HG03457 (cell line): ENCODE measurements at regions not wholly inside any gene's neighbourhood (a gene's known extent, or its start where the extent isn't known, plus 50 kb on each side); places are given as distances from the start of the nearest gene placed in this dataset.

Experiments
- ATAC-seq: cut with Tn5 transposase; IDR thresholded peaks from one replicate; pipeline ENCODE4 v1.9.1; 2021; ENCODE audit warnings: moderate number of reproducible peaks; ENCODE audit not compliant: unreplicated experiment

DNA sequence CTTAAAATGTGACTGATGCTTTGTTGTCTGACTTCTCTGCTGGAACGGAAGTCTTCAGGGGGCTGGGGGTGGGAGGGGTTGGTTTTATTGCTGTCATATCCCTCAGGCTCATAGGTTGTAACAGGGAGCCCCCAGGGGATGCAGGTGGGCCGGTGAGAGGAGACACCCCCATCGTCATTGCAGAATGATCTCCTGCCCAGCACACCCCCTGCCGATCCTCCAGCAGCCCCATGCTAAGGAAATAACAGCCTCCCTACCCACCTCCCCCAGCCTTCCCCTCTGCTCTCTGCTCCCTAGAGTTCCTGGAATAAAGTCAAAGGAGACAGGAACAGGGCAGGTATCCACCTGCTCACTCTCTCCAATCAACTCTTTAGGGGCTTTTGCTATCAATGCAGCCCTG lies 270.1 kb upstream of the TNRC6C start:
- ATAC-seq: no peak

DNA sequence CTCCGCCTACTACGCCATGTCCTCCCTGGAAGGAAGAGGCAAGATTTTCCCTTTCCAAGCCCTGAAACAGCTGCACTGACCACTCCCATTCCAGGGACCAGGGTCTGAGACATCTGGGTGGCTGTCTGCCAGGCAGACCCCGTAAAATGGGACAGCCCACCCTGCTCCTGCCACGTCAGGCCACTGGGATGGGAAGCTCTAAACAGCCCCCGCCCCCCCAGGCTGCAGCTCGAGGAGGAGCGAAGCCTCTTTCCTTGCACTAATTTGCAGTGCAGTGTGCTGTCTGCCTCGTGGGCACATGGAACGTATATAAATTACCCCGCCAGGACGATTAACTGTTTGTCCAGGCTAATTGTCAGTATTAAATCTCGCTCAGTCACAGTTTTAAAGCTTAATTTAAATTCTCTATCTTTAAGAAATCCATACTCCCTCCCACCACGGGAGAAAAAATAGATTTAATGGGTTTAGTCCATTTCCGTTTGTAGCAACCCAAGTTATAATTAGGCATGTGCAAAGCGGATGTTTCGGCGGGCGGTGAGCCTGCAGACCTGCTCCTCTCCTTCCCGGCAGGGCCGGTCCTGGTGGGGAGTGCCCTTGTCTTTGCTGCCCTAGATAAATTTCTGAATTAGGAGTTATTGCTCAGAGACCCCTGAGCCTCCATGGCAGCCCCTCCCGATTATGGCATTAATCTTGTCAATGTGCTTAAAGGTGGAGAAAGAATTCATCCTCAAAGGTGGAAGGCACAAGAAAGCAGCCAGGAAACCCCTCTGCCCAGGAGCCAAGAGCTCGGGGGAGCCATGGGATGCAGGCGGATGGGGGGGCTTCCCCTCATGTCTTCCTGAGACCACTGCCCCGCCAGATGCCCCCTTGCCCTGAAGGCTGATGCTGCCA lies 268.0 kb upstream of the TNRC6C start:
- no peak for ATAC-seq

DNA sequence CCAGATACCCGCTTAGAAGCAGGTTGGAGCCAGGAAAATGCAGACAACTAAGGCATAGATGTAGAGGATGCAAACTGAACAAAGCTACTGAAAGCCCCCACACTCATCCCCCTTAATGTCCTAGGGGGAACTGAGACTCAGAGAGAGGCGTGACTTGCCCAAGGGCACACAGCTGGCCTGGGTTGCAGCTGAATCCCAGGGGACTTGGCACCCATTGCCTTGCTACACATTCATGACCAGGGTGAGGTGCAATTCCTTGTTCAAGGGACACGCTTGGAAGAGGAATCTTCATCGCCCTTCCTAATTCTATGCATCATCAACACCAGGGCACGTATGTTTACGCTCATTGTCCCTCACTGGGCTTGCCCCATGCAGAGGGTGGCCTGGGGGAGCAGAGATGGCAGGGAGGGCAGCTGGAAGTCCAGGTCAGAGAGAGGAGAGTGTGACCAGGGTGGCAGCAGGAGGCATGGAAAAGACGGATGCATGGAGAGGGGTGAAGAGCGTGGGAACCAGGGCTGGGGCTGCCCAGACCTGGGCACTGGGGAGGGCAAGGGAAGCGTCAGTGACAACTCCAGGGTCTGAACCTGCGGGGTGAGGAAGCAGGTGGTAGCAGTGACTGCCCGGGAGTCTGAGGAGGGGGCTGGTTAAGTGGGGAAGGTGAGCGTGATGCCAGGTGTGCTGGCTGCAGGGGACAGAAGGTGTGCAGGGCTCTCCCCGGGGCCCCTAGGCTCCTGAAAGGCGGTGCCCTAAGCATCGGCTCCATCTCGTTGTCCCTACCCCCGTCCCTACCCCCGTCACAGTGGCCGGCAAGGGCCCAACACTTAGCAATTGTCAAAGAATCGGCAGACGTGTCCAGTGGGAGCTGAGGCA lies 267.1 kb upstream of the TNRC6C start:
- no peak for ATAC-seq

DNA sequence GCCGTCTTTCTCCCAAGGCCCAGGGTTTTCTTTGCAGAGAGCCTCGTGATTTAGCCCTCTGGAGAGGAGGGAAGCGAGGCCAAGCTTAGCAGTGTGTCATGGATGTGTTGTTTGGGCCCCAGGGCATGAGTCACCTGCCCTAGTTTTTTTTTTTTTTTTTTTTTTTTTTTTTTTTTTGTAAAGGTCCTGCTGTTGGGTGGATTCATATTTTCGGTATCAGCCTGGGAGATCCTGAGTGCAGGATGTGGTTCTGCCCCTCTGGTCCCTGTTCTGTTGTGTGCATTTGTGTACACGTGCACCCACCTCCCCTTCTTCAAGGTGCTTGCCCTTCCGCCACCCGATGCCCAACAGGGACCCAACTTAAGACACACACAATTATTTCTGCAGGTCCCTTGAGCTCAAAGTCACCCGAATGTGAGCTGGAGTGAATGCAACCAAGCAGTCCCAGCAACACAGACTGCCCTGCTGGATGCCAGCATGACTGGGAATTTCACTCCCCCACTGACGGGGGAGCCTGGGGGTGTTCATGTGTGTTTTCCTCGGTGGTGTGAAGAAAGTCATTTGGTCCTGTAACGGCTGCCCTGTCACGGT lies 265.8 kb upstream of the TNRC6C start:
- no peak for ATAC-seq

DNA sequence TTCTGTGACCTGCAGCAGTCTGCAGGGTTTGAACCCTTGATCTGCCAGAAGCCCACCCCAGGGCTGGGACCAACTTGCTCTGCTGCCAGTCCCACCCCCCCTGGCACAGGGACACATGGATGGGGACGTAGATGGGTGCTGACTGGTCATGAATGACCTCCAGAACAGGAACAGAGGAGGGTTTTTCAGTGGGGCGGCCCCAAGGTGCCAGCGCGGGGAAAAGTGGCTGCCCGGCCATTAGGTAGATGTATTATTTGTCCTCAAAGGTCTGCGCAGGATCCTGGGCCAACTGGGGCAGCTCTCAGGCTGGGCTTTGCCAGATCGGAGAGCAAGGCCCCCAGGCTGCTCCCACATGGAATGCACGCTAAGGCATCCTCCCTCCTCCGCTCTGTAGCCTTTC lies 265.2 kb upstream of the TNRC6C start:
- ATAC-seq: no peak

DNA sequence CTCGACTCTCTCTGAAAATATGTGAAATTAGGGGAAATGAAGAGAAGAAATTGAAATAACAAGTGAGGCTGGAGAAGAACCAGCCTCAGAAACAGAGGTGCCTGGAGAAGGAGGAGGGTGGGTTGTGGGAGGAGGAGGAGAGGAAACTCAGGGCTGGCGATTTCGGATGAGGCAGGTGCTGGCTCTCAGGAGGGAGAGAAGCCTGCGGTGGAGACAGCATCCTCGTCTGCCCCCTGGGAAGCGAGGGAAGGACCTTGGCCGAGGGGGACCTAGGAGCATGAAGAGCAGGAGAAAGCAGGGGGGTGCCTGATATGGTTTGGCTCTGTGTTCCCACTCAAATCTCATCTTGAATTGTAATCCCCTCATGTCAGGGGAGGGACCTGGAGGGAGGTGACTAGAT lies 264.7 kb upstream of the TNRC6C start:
- no peak for ATAC-seq

DNA sequence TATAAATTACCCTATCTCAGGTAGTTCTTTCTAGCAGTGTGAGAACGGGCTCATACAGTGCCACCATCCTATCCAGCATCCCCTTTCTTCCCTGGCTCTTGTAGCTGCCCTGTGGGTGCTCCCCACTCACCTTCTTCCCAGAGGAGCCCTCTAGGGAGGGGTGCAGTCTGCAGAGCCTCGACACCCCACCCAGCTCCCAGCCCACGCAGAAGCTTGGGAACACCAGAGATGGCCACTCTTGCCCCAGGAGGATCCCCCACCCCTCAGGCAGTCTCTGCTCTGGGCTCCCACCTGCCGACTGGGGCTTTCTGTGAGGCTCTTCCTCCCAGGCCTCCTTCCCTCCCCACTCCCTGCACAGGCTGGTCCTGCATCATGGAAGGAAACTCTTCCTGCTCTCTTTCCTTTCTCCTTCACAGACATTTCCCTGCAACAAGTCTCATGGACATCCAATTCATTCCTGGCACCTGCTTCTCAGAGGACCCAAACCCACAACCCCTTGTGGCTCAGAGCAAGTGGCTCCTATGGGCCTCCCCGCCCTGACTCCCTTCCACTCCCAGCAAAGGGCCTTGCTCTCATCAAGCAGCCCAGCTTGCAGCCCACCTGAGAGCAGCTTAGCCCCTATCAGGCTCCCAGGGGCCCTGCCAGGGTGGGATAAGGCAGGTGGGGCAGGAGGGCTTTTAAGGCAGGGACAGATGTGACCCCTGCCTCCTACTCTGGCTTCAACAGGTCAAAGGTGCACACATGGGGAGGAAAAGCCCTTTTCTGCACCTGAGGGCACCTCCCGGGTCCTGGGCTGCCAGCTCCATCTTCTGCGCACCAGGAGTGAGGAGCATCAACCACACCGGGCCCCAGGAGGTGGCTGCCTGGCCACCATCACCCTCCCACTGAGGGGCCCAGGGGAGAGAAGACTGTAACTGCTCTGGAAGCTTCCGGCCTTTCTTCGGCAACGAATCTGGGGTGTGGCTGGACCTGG lies 263.8 kb upstream of the TNRC6C start:
- ATAC-seq: no peak

DNA sequence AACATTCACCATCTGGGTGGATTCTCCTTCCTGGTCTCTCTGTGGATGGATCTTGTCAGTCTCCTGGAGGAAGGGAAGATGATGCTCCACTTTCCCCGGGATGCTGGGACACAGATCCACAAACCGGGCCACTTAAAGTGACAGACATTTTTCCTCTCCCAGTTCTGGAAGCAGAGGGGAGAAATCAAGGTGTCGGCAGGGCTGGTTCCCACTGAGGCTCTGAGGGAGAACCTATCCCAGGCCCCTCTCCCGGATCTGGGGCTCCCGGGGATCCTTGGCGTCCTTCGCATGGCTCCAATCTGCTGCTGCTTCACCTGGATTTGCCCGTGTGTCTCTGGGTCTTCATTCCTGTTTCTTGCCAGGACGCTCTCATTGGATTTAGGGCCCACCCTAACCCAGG lies 263.1 kb upstream of the TNRC6C start:
- no peak for ATAC-seq

DNA sequence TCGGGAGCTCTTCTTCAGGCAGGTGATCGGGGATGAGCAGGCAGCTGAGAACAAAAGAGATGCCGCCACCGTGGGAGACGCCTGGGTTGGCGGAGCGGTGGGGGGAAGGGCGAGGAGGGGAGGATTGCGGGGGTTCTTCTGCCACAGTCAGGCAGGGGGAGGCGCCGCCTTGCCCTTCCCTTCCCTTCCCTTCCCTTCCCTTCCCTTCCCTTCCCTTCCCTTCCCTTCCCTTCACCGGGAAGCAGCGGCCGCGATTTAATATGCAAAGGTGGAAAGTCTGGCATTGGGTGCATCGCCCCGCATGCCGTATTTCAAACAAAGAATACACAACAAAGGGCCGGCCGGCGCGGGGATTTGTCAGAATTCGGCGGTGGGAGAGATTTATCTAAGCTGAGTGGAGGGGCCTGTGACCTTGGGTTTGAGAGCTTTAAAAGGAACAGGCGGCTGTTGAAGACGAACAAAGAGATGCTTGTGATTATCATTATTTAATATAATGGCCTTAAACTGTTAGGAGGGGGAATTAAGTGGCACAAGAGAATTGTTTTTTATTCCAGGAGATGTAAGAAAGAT lies 262.3 kb upstream of the TNRC6C start:
- ATAC-seq: no peak

DNA sequence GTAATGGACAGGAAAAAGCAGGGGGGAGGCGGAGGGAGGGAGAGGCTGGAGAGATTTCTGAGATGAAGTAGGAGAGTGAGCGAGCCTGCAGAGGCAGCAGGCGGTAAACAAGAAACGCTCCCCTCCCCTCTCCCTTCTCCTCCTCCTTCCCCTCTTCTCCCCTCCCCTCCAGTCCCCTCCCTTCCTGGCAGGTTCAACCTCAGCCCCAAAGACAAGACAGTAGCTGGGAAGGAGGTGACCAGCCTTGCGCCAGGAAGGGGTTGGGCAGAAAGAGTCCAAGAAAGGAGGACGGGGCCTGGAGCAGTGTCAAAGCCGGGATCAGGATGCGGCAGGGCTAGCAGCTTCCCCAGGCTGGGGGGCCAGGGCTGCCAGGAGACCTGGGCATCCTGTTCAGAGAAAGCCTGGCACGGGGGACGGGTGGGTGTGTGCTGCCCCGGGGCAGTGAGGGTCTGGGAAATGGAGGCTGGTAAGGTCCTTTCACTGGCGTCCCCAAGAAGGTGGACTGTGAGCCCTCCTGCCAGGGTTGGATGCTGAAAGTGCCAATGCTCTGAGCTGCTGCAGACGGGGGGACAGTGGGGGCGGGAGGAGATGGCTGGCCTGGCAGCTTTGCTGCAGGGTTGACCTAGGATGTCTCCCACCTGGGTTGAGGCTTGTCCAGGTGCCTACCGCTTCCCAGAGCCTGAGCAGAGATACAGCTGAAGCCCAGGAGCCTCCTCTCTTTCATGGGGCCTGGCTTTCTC lies 261.6 kb upstream of the TNRC6C start:
- ATAC-seq: no peak

DNA sequence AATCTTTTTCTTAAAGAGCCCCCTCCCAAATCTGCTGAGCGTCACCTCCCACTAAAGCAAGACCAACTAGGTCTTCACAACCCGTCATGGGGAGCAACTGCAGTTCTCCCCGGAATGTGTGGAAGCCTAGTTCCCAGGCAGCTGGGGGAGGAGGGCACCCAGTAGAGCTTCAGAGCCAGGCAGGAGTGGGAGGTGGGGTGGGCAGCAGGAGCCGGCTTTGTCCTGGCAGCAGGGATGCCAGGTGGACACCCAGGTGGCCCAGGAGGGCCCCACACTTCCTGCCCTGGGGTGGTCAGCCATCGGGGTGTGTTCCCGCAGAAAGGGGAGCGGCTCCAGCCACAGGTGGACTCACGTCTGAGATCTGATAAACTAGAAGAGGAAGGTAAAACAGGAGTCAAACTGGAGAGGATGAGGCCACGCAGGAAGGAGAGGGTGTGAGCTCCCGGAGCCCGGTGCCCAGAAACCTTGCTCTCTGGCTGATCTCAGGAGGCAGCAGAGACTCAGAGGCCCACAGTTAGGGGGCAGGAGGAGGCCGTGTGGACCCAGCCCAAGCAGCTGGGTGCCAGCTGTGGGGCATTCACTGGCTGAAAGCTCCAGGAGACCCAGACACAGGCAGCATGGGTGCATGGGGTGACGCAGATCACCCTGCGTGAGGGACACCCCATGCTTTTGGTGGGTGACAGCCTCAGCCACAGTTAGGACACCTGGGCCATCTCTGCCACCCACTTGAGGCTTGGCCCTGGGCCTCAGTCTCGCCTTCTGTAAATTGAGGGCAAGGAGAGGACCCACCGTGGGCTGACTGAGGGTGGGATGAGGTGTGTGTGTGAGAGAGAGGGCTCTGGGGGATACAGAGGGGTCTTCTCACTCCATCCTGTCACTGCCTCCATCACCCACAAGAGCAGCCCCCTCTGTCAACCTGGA lies 260.8 kb upstream of the TNRC6C start:
- no peak for ATAC-seq

DNA sequence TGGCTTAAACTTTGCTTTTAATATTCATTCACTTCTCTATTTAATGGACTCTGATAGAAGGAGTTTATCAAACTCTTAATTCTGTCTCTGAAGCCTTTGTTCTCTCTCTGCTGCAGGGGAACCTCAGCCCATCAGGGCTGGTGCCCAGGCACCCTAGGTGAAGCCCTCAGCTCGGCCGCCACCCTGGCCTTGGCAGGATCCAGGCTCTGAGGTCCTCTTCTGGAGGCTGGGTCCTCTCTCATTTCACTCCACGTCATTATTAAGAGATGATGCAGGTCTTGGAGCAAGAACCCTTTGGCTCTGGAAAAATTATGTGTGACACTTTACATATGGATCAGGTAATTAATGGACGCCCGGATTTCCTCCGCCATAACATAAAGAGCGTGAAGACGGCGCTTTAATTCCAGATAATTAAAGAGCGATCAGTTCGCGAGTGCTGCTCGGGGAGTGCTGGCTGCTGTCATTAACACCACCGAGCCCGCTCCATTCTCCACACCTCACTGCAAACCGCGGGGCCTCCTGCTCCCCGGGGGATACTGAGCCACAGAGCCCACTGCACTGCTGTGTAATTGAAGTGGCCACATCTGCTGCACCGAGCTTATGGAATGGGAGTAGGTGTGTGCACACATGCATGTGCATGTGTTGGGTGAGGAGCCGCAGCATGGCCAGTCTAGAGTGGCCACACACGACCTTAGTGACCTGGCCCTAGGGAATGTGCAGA lies 259.4 kb upstream of the TNRC6C start:
- ATAC-seq: no peak

DNA sequence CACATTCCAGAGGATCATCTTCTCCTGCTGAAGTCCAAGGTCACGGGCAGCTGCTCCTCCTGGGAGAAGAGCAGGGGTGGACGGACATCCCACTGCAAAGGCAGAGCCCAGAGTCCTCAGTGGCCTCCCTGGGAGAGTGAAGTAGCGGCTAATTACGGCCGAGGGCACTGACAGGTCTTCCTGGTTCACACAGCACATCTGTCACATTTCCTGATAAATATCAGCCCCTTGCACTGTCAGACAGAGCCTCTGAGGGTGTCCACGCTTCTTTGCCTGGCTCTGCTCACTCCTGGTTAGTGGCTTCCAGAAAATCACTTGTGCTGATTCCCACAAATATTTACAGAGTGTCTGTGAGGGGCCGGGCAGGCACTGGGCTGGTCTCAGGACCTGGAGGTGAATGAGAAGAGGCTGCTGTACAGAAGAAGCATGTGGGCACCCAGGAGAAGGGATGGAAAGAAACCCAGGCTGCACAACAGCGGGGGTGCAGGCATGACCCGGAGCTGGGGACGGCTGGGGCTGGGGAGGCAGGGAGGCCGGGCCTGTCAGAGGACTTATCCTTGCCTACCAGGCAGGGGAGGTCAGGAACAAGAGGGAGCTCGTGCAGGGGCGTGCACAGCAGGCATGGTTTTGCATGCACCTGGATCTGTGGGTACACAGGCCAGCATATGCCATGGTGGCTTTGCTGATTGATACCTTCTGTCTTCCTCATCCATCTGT lies 258.2 kb upstream of the TNRC6C start:
- ATAC-seq: no peak

DNA sequence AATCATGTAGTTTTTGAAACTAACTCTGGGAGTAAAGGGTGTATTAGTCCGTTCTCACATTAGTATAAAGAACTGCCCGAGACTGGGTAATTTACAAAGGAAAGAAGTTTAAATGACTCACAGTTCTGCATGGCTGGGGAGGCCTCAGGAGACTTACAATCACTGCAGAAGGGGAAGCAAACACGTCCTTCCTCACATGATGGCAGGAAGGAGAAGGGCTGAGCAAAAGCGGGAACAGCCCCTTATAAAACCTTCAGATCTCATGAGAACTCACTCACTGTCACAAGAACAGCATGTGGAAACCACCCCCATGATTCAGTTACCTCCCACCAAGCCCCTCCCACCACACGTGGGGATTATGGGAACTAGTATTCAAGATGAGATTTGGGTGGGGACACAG lies 256.5 kb upstream of the TNRC6C start:
- no peak for ATAC-seq

DNA sequence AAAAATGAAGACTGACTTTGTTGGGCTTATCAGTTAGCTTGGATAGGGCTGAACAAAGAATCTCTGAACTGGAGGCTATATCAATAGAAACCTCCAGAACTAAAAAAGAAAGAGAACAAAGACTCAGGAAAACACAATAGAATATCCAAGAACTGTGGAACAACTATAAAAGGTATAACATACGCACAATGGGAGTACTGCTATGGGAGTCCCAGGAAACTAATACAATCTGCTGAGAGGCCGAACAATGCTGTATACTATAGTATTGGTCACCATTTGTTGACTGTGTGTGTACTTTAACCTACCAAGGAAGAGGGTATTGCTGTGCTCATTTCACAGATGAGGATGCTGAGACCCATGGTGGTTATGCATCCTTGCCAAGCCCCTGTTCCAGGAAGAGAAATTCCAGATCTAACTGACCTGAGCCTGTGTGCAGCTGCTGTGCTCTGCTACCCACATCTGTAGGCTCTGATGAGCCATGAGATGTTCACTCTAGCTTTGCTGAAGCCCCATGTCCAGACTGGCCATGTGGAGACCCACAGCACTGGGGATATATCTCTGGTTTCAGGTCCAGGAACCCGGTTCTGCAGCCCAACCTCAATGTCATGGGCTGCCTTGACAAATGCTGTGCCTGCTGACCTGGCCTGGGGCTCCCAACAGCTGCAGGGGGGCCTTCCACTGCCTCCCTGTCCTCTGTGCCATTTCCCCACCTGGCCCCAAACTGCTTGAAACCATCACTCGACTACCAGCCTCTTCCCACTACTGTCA lies 254.3 kb upstream of the TNRC6C start:
- ATAC-seq: no peak

DNA sequence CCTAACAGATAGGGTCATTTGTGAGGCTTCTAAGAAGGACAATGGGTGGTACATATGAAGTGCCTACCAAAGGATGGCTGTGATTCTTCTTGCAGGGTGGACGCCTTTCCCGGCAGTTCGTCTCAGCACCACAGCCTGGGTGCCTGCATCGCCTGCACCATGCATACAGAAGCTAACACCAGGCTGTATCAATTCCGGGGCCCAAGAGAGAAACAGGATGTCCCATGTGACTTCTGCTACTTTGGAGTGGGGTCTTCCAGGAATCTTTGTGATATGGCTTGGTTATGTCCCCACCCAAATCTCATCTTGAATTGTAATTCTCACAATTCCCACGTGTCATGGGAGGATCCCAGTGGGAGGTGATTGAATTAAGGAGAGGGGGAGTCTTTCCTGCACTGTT lies 251.6 kb upstream of the TNRC6C start:
- ATAC-seq: no peak
